ENCODE measurements at regions not wholly inside any gene's neighbourhood (a gene's known extent, or its start where the extent isn't known, plus 50 kb on each side); places are given as distances from the start of the nearest gene placed in this dataset.

- Histone ChIP-seq H3K27ac (ENCODE audit: low read depth in 2 of 2, low read length in 1 of 2) (no peak overlapping the region), H3K9ac (no peak overlapping the region), H3K36me3 (replicated peaks in 1 of 2; ENCODE audit: control insufficient read depth in 1 of 2, insufficient read depth in 2 of 2, low read length in 1 of 2) (no peaks in the 10 kb centered on the region), H3K27me3 (ENCODE audit: insufficient read depth) (no peaks in the 10 kb centered on the region), H3K79me2 (ENCODE audit: insufficient read depth) (no peaks in the 10 kb centered on the region), H3K4me3 (ENCODE audit: low read depth in 2 of 2, low read length in 1 of 2) (no peak overlapping the region), H3K4me1 (ENCODE audit: control insufficient read depth in 1 of 2, insufficient read depth in 2 of 2, low read depth in 1 of 2, low read length in 1 of 2) (no peaks in the 10 kb centered on the region), H3K9me2 (no peaks in the 10 kb centered on the region), H2AFZ (ENCODE audit: low read depth) (no peak overlapping the region), H3K4me2 (no peak overlapping the region), H4K20me1 (ENCODE audit: insufficient read depth) (no peaks in the 10 kb centered on the region), H3K9me3 (no peaks in the 10 kb centered on the region), H3F3A (replicated peaks; ENCODE audit: insufficient read depth) (no peaks in the 10 kb centered on the region)
- TF ChIP-seq RFX5 (IDR thresholded peaks at IDR 0.05; ENCODE audit: low read length) (no peak), FOXM1 (IDR thresholded peaks at IDR 0.05; ENCODE audit: low read depth) (no peak), TCF12 (IDR thresholded peaks at IDR 0.05) (no peak), FOXJ3 (CRISPR knock-in tag; IDR thresholded peaks at IDR 0.05) (no peak), RXRA (IDR thresholded peaks at IDR 0.05; ENCODE audit: borderline replicate concordance, low read depth) (no peak), RCOR1 (IDR thresholded peaks at IDR 0.05; ENCODE audit: low read length) (no peak), GABPA (IDR thresholded peaks at IDR 0.05; ENCODE audit: low read depth) (no peak), TAF1 (IDR thresholded peaks at IDR 0.05; ENCODE audit: borderline replicate concordance, low read depth, low read length) (no peak), EP300 (IDR thresholded peaks at IDR 0.05; ENCODE audit: borderline replicate concordance in 1 of 2, low read depth in 1 of 2, low read length in 1 of 2) (no peak), POLR2AphosphoS5 (IDR thresholded peaks at IDR 0.05; ENCODE audit: low read depth, low read length) (no peak), JUND (IDR thresholded peaks at IDR 0.05) (no peak), NFIC (IDR thresholded peaks at IDR 0.05; ENCODE audit: borderline replicate concordance) (no peak), CHD2 (IDR thresholded peaks at IDR 0.05; ENCODE audit: low read length, partially characterized antibody) (no peak), SIN3A (IDR thresholded peaks at IDR 0.05; ENCODE audit: borderline replicate concordance, low read depth, low read length) (no peak), FOSL2 (IDR thresholded peaks at IDR 0.05; ENCODE audit: borderline replicate concordance, low read depth) (no peak)
- TF ChIP-seq, protein P1, sequence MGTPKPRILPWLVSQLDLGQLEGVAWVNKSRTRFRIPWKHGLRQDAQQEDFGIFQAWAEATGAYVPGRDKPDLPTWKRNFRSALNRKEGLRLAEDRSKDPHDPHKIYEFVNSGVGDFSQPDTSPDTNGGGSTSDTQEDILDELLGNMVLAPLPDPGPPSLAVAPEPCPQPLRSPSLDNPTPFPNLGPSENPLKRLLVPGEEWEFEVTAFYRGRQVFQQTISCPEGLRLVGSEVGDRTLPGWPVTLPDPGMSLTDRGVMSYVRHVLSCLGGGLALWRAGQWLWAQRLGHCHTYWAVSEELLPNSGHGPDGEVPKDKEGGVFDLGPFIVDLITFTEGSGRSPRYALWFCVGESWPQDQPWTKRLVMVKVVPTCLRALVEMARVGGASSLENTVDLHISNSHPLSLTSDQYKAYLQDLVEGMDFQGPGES (IDR thresholded peaks at IDR 0.05; ENCODE audit: low read depth, low read length) = no peak
- TF ChIP-seq, protein P2, sequence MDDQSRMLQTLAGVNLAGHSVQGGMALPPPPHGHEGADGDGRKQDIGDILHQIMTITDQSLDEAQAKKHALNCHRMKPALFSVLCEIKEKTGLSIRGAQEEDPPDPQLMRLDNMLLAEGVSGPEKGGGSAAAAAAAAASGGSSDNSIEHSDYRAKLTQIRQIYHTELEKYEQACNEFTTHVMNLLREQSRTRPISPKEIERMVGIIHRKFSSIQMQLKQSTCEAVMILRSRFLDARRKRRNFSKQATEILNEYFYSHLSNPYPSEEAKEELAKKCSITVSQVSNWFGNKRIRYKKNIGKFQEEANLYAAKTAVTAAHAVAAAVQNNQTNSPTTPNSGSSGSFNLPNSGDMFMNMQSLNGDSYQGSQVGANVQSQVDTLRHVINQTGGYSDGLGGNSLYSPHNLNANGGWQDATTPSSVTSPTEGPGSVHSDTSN (IDR thresholded peaks at IDR 0.05) = no peak
- ChIA-PET POLR2A (no interaction called here), CTCF (interaction anchor here (0.7 kb wide), 1 partner anchor 492 kb away, joined by 3 read pairs; no protein-coding TSS in a partner anchor)
- DNase-seq = no peak
- 15% methylated on average over 4 of the region's 4 CpGs for WGBS (ENCODE audit: low lambda C conversion rate)
Observed at GRCh38 chr2:66228128-66228547, 206.8 kb upstream of the MEIS1 start.

DNA sequence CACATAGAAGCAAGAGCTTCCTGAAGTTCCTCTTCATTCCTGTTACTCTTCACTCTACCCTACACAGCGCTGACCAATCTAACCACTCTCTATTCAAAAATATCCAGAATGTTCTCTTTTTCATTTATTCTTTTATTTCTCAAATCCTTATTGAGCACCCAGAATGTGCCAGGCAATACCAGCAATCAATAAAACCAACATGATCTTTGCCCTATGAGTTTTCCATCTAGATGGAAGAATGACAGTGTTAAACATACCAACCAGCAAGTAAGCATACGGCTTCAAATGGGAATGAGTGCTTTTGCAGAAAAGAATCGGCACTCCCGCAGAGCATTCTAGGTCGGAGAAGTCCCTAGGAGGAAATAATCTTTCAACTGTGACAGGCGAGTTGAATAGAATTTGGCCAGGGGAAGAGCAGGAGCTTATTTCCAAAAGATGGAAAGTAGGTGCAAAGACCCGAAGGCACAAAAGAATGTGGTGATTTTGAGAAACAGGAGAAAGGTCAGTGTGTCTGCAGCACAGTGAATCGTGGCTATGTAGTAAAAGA is 217.8 kb upstream of the MEIS1 start:
- no peak for DNase-seq
- H3K27me3 ChIP-seq (ENCODE audit: insufficient read depth) = no peaks in the 10 kb centered on the region
- no peak overlapping the region for H3K4me3 ChIP-seq (ENCODE audit: low read depth in 2 of 2, low read length in 1 of 2)
- H3K4me1 ChIP-seq (ENCODE audit: control insufficient read depth in 1 of 2, insufficient read depth in 2 of 2, low read depth in 1 of 2, low read length in 1 of 2) = peaks cover 0 to 4% of the 10 kb centered on the region in 2 experiments; a peak in 2 of 4 replicates
- no peak overlapping the region for H3K4me2 ChIP-seq
- H3K9ac ChIP-seq = no peak overlapping the region
- no peaks in the 10 kb centered on the region for H3F3A ChIP-seq (replicated peaks; ENCODE audit: insufficient read depth)
- POLR2A ChIA-PET = no interaction called here
- H3K79me2 ChIP-seq (ENCODE audit: insufficient read depth) = no peaks in the 10 kb centered on the region
- H2AFZ ChIP-seq (ENCODE audit: low read depth) = no peak overlapping the region
- H3K9me2 ChIP-seq = no peaks in the 10 kb centered on the region
- no peaks in the 10 kb centered on the region for H4K20me1 ChIP-seq (ENCODE audit: insufficient read depth)
- H3K36me3 ChIP-seq (replicated peaks in 1 of 2; ENCODE audit: control insufficient read depth in 1 of 2, insufficient read depth in 2 of 2, low read length in 1 of 2) = no peaks in the 10 kb centered on the region
- WGBS (ENCODE audit: low lambda C conversion rate) = 47% methylated on average over 8 of the region's 8 CpGs
- H3K27ac ChIP-seq (ENCODE audit: low read depth in 2 of 2, low read length in 1 of 2) = no peak overlapping the region
- no peaks in the 10 kb centered on the region for H3K9me3 ChIP-seq
- CTCF ChIA-PET = no interaction called here
- TF ChIP-seq TAF1 (IDR thresholded peaks at IDR 0.05; ENCODE audit: borderline replicate concordance, low read depth, low read length) (no peak), USF1 (IDR thresholded peaks at IDR 0.05; ENCODE audit: borderline replicate concordance, low read depth) (no peak), CHD2 (IDR thresholded peaks at IDR 0.05; ENCODE audit: low read length, partially characterized antibody) (no peak), FOXJ3 (CRISPR knock-in tag; IDR thresholded peaks at IDR 0.05) (no peak), CTCF (IDR thresholded peaks at IDR 0.05) (no peak), JUND (IDR thresholded peaks at IDR 0.05) (no peak), YY1 (IDR thresholded peaks at IDR 0.05; ENCODE audit: low read depth) (no peak), EZH2phosphoT487 (IDR thresholded peaks at IDR 0.05; ENCODE audit: borderline replicate concordance, low read depth) (no peak), RAD21 (IDR thresholded peaks at IDR 0.05; ENCODE audit: low read length) (no peak), POLR2AphosphoS5 (IDR thresholded peaks at IDR 0.05; ENCODE audit: low read depth, low read length) (no peak)
- TF ChIP-seq, protein P2 (IDR thresholded peaks at IDR 0.05) = no peak
